GM12891 (cell line): ENCODE measurements at regions not wholly inside any gene's neighbourhood (a gene's known extent, or its start where the extent isn't known, plus 50 kb on each side); places are given as distances from the start of the nearest gene placed in this dataset.
"Not testable (repeated sequence)": the region's sequence is repeated elsewhere in the genome, so short reads cannot be mapped to it uniquely, and the experiment has no call there.

Source experiments
- DNase-seq: peaks from one replicate; pipeline ENCODE4 v3.0.0; 2011; ENCODE audit warnings: low spot score; ENCODE audit not compliant: insufficient read length
- FAIRE-seq: peaks from 2 replicates; lab custom pipeline; 2011; peaks lifted over from hg19 to GRCh38; lab: Jason Lieb, UNC
- PAX5 ChIP-seq: IDR thresholded peaks from 2 replicates; pipeline ENCODE4 v1.6.1; 2011; ENCODE audit warnings: low read length, moderate library complexity, mild to moderate bottlenecking; ENCODE audit not compliant: insufficient read depth, severe bottlenecking
- POLR2A ChIP-seq: IDR thresholded peaks from 2 replicates; pipeline ENCODE4 v1.6.1; 2011; ENCODE audit warnings: low read depth, low read length, control low read depth
- POLR2AphosphoS5 ChIP-seq: IDR thresholded peaks from 2 replicates; pipeline ENCODE4 v1.6.1; 2011; ENCODE audit warnings: low read depth, low read length, control low read depth
- POU2F2 ChIP-seq: IDR thresholded peaks from 2 replicates; pipeline ENCODE4 v1.6.1; 2011; ENCODE audit warnings: low read depth, mild to moderate bottlenecking, control low read depth, low read length, moderate library complexity
- SPI1 ChIP-seq: IDR thresholded peaks from 2 replicates; pipeline ENCODE4 v1.6.1; 2011; ENCODE audit warnings: low read depth, low read length, control low read depth
- TAF1 ChIP-seq: IDR thresholded peaks from 2 replicates; pipeline ENCODE4 v1.6.1; 2011; ENCODE audit warnings: low read depth, low read length, control low read depth

DNA sequence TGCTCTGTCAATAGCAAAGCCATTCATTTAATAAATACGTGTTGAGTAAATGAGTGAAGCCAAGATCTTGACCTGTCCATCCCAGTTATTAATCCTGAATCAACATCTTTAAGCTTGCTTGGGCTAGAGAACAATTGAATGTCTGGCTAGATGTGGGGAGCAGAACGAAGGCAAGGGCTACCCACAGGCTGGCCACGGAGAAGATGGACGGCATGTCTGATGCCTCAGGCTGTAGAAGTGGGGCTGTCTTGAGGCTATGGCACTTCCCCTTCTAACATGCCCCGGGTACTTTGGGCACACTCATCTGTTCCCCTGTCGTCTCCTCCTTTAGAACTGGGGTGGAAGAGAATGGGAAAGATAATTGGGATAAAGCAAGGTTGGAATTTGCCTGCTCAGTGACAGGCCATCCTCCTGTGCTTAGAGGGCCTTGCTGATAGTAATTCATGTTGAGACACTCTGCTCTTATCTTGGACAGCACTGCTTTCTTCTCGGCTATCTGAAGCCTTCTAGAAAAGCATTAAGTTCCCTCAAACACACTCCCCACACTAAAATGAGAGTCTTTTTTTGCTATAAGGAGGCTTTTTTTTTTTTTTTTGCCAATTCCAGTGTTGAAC, 225.7 kb downstream of the MREG start:
- no peak for DNase-seq
- TF ChIP-seq TAF1: no peak
- TF ChIP-seq SPI1: no peak
- no peak for TF ChIP-seq POLR2AphosphoS5
- TF ChIP-seq POU2F2: no peak
- FAIRE-seq: no peak

DNA sequence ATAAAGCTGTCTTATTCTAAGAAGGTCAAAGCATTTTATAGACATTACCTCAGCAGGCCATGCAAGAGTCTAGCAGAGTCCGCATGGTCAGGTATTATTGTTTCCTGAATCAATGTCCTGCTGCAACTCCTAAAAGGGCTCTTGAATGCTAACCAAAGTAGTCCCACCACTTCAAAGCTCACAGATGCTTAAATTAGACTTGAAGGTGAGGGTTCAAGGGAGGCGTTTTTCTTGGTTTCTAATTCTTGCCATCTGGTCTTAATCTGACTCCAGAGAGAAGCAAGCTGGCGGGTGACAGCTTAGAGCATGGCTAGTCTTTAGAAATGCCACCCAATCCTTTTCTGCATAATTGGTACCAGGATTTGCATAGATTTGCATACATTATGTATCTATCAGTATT, 226.3 kb downstream of the MREG start:
- FAIRE-seq (no peak), DNase-seq (no peak)
- TF ChIP-seq POLR2A (no peak), TAF1 (no peak), SPI1 (no peak), PAX5 (no peak), POU2F2 (no peak), POLR2AphosphoS5 (no peak)

DNA sequence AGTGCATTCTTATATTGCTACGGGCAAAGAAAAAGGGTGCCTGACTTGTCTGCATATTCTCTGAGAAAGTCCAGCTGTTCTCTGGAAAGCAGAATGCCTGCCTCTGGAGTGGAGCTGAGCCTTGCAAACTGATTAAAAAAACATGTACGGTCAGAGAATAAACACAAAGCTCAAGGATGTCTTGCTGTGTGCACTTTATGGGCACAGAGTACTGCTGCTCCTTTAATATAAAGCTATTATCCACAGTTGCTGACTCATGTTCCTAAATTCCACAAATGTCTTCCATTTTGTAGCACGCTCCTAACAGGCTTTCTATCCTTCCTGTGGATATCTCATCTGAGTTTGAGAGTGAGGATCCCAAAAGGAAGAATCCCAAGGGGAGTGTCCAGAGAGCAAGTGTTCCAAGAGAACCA, 229.0 kb downstream of the MREG start:
- TF ChIP-seq POLR2AphosphoS5 (no peak), TAF1 (no peak), SPI1 (no peak)
- no peak for FAIRE-seq
- DNase-seq: no peak

DNA sequence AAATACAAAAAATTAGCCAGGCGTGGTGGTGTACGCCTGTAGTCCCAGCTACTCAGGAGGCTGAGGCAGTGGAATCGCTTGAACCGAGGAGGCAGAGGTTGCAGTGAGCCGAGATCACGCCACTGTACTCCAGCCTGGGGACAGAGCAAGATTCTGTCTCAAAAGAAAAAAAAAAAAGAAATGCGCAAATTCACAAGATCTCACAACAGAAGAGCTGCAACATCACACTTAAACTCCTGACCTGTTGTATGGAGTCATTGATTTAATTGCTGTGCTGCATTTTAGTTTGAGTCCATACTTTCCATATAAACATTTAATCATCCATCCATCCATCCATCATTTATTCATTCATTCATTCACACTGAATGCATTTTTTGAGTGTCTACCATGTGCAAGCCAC, 229.7 kb downstream of the MREG start:
- not testable (repeated sequence) for FAIRE-seq, DNase-seq

DNA sequence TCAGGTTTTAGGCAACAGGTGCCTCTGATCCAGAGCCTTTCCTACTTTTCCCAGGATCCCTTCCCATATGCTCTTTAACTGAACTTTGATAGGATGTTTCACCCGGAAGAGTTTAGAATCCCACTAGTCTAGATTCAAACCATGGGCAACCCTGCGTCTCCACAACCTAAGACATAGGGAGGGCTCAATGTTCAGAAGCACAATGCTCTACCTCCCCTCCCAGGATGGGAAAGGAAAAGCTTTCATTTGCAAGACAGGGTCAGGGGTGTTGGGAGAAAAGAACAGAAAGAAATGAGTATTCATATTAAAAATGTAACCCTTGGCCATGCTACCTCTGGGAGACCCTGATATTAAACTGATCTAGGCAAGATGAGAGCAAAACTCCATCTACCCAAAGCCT, 230.4 kb downstream of the MREG start:
- DNase-seq: no peak
- TF ChIP-seq POLR2AphosphoS5: no peak
- TF ChIP-seq POU2F2: no peak
- no peak for TF ChIP-seq POLR2A
- no peak for TF ChIP-seq SPI1
- TF ChIP-seq TAF1: no peak
- TF ChIP-seq PAX5: no peak
- FAIRE-seq: no peak

DNA sequence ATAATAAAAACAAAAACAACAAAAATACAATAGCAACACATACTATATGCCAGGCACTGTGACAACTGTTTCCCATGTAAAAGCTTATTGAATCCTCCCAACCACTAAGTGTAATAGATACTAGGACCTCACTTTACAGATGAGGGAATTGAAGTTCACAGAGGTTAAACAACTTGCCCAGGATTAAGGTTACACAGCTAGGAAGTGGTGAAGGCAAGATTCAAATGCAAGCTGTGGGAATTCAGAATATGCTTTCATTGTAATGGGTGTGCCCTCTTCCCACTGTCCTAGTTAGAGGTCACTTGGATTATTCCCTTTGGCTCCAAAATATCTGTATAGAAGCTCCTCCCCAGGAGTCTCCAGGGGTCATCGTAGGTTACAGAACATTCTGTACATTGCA, 231.1 kb downstream of the MREG start:
- no peak for TF ChIP-seq TAF1
- TF ChIP-seq POU2F2: no peak
- TF ChIP-seq PAX5: no peak
- no peak for TF ChIP-seq POLR2A
- DNase-seq (no peak), FAIRE-seq (no peak)

DNA sequence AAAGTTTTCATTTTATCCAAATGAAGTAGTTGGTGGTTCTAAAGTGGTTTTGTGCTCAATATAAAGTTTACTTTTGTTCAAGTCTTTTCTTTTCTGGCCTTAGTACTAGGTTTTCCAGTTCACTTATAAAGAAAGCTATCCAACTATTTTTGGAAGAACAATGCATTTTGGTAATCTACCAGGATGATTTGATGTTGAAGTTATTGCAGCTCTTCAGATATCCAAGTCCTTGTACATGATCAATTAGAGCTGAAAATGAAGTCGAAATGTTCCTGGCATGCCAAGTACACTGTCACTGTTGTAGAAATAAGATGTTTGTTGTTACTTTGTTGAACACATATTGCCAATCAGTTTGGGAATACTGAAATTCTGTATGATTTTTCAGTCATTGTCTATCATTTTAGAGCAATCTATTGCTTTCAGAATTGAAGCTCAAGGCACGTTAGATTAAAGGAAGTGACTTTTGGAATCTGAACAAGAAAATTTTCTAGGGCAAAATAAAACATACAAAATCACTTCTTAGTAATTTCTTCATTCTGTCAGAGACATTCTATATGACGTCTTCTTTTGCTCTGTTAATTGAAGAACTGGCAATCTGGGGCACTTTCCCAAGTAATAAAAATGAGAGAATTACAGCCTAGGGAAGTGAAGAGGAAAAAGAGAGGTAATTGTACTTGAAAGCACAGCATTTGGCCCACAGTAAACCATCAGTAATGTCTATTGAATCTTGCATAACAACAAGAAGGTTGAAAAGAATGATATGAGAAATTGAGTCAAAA, 232.3 kb downstream of the MREG start:
- DNase-seq (no peak), FAIRE-seq (no peak)
- TF ChIP-seq PAX5: no peak

DNA sequence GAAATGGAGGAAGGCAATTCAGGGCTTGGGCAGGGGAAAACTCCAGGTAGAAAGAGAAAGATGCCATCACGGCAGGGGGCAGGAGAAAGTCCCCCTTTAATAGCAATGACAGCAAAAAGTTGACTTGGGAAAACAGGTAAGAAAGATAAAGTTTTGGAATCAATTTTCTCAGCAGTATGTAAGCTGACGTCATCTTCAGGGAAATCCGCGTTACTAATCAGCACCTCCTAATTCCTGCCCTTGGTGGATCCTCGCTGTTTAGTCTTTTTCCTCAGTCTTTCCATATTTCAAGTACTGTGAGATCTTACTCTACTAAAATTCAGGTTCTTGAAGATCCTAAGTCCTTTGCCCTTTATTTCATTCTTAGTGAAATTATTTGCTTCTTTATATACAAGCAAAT, 233.0 kb downstream of the MREG start:
- TF ChIP-seq TAF1 (no peak), SPI1 (no peak), PAX5 (no peak), POU2F2 (no peak), POLR2A (no peak), POLR2AphosphoS5 (no peak)

DNA sequence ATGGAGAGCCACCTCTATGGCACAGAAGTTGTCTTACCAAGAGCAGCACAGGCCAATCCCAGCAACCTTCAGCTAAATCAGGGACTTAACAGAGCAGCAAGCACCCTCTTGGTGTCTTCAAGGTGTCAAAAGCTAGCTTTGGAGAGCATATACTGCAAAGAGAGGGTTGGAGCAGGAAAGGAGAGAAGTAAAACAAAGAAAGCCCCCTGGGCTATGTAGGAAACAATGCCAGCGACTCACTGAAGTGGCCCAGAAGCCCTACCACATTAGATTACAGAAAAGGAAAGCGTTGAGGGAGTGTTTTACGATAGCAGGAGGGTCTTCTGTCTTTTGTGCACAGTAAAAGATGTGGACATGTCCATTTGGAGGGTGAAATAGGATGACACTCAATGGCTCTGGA, 233.4 kb downstream of the MREG start:
- TF ChIP-seq POLR2A (no peak), TAF1 (no peak), SPI1 (no peak), POU2F2 (no peak), PAX5 (no peak), POLR2AphosphoS5 (no peak)
- FAIRE-seq: no peak

More for the DNA sequence above, 233.0 kb downstream of the MREG start:
- no peak for FAIRE-seq
- DNase-seq: no peak

DNA sequence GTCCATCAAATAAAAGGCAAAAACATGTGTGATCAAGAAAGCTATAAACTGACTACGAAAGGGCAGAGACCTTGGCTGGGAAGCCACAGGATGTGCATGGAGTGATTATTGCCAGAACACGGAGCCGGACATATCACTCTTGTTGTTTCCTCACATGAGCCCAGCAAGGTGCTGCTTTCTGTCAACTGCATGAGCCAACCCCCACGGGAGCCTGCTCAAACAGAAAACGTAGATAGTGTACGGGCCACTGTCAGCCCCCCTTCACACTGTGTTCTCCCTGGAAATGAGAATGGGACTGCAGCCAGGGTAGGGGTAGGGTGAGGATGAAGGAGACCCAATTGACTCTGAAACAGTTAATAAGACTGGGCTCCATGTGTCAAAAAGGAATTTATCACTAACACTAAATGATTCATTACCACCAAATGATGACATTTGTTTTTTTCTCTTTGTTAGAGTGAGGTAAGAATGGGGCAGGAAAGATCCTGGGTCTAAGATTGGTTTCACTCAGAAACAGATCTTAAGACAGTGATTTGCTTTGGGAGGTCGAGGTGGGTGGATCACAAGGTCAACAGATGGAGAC, 235.8 kb downstream of the MREG start:
- no peak for DNase-seq
- TF ChIP-seq POU2F2 (no peak), POLR2A (no peak), POLR2AphosphoS5 (no peak), TAF1 (no peak), SPI1 (no peak), PAX5 (no peak)
- FAIRE-seq: no peak

More for the DNA sequence above, 233.4 kb downstream of the MREG start:
- no peak for DNase-seq

DNA sequence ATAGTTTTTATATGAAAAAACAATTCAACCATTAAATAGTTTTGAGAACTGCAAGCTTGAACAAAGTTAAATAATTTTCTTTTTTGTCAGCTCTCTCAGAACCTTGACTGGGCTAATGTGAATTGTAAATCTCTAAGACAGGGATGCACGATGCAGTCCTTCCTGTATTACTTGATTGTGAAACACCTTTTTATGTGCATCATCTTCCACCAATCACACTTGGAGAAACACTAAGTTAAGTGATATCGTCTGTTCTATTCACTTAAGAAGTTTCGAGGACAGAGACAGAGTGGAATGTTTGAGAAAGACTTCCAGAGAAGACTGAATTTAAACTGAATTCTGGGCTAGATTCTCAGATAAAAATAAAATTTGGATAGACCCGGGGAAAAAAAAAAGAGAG, 238.2 kb downstream of the MREG start:
- DNase-seq (no peak), FAIRE-seq (no peak)
- TF ChIP-seq POLR2A (no peak), POLR2AphosphoS5 (no peak), PAX5 (no peak), TAF1 (no peak), SPI1 (no peak), POU2F2 (no peak)
